Hepatocyte (in vitro differentiated cells): ENCODE measurements at regions not wholly inside any gene's neighbourhood (a gene's known extent, or its start where the extent isn't known, plus 50 kb on each side); places are given as distances from the start of the nearest gene placed in this dataset.

Experiments
- DNase-seq: peaks from one replicate; pipeline ENCODE4 v3.0.0-alpha.2; 2016; ENCODE audit warnings: low spot score
- H2AFZ ChIP-seq: fragments of 200-600 bp; sonication (generic); 2 replicates; pipeline ENCODE4 v1.6.0; 2016; ENCODE audit warnings: antibody characterized with exemption, mild to moderate bottlenecking
- H3K27ac ChIP-seq: fragments of 200-600 bp; sonication (generic); 2 replicates; pipeline ENCODE4 v1.5.1; 2016; ENCODE audit warnings: mild to moderate bottlenecking
- H3K27me3 ChIP-seq: fragments of 200-600 bp; sonication (generic); 2 replicates; pipeline ENCODE4 v1.6.1; 2016
- H3K36me3 ChIP-seq: fragments of 200-600 bp; sonication (generic); replicated peaks from 2 replicates; pipeline ENCODE4 v1.5.1; 2016; ENCODE audit warnings: low read depth; ENCODE audit not compliant: insufficient read depth
- H3K4me1 ChIP-seq: fragments of 200-600 bp; sonication (generic); 2 replicates; pipeline ENCODE4 v1.5.1; 2016; ENCODE audit warnings: mild to moderate bottlenecking, moderate library complexity; ENCODE audit not compliant: insufficient read depth
- H3K4me2 ChIP-seq: fragments of 200-600 bp; sonication (generic); 2 replicates; pipeline ENCODE4 v1.6.0; 2016
- H3K4me3 ChIP-seq: fragments of 200-600 bp; sonication (generic); 2 replicates; pipeline ENCODE4 v1.5.1; 2016; ENCODE audit warnings: mild to moderate bottlenecking
- H3K79me2 ChIP-seq: fragments of 200-600 bp; sonication (generic); 2 replicates; pipeline ENCODE4 v1.6.0; 2017; ENCODE audit warnings: mild to moderate bottlenecking
- H3K9me2 ChIP-seq: fragments of 200-600 bp; sonication (generic); replicated peaks from 2 replicates; pipeline ENCODE4 v1.6.0; 2017; ENCODE audit warnings: mild to moderate bottlenecking; ENCODE audit not compliant: insufficient read depth
- H3K9me3 ChIP-seq: fragments of 200-600 bp; sonication (generic); 2 replicates; pipeline ENCODE4 v1.5.1; 2016; ENCODE audit warnings: low read depth, mild to moderate bottlenecking
- H4K20me1 ChIP-seq: fragments of 200-600 bp; sonication (generic); 2 replicates; pipeline ENCODE4 v1.6.0; 2016; ENCODE audit warnings: mild to moderate bottlenecking; ENCODE audit not compliant: insufficient read depth, poor library complexity, severe bottlenecking
- CTCF ChIP-seq: fragments of 200-600 bp; sonication (generic); IDR thresholded peaks from 2 replicates; pipeline ENCODE4 v1.5.1; 2016; ENCODE audit warnings: antibody characterized with exemption, mild to moderate bottlenecking; ENCODE audit not compliant: poor library complexity
- EZH2 ChIP-seq: fragments of 200-600 bp; sonication (generic); IDR thresholded peaks from 2 replicates; pipeline ENCODE4 v1.6.1; 2016; ENCODE audit warnings: antibody characterized with exemption, mild to moderate bottlenecking, borderline replicate concordance
- EZH2phosphoT487 ChIP-seq: fragments of 200-600 bp; sonication (generic); IDR thresholded peaks from one replicate; pipeline ENCODE4 v1.6.1; 2018; ENCODE audit warnings: antibody characterized with exemption, mild to moderate bottlenecking, low read depth, moderate library complexity; ENCODE audit not compliant: unreplicated experiment, severe bottlenecking
- WGBS: methylation state at CpG from one replicate; pipeline ENCODE4 v1.1.6; 2016; ENCODE audit warnings: low lambda C conversion rate; ENCODE audit errors: missing lambda C conversion rate; 5-methylcytosine and 5-hydroxymethylcytosine counted together

- 88% methylated on average over 7 of the region's 7 CpGs for WGBS
- no peak for DNase-seq
- H3K9me3 ChIP-seq: no peaks in the 10 kb centered on the region
- H3K4me1 ChIP-seq: peaks cover 5% of the 10 kb centered on the region
- H3K27me3 ChIP-seq: no peaks in the 10 kb centered on the region
- H4K20me1 ChIP-seq: no peaks in the 10 kb centered on the region
- no peak overlapping the region for H2AFZ ChIP-seq
- no peaks in the 10 kb centered on the region for H3K79me2 ChIP-seq
- TF ChIP-seq EZH2phosphoT487 (no peak), CTCF (no peak), EZH2 (no peak)
- no peaks in the 10 kb centered on the region for H3K9me2 ChIP-seq
- no peak overlapping the region for H3K27ac ChIP-seq
- H3K4me2 ChIP-seq: no peak overlapping the region
- H3K4me3 ChIP-seq: no peak overlapping the region
- no peaks in the 10 kb centered on the region for H3K36me3 ChIP-seq
Observed at GRCh38 chr18:78125206-78125896, 854.3 kb upstream of the SALL3 start.

GRCh38 chr18:78126106-78126505, 853.5 kb upstream of the SALL3 start:
- Histone ChIP-seq H2AFZ (no peak overlapping the region), H3K79me2 (no peaks in the 10 kb centered on the region), H4K20me1 (no peaks in the 10 kb centered on the region), H3K4me3 (no peak overlapping the region), H3K27me3 (no peaks in the 10 kb centered on the region), H3K9me3 (no peaks in the 10 kb centered on the region), H3K9me2 (no peaks in the 10 kb centered on the region), H3K36me3 (no peaks in the 10 kb centered on the region), H3K4me1 (peaks cover 5% of the 10 kb centered on the region), H3K27ac (no peak overlapping the region), H3K4me2 (peak overlapping the region; percentile 60)
- no peak for DNase-seq
- 96% methylated on average over 13 of the region's 13 CpGs for WGBS
- TF ChIP-seq EZH2phosphoT487: no peak
- no peak for TF ChIP-seq CTCF
- no peak for TF ChIP-seq EZH2

- Histone ChIP-seq H3K36me3 (no peaks in the 10 kb centered on the region), H3K79me2 (no peaks in the 10 kb centered on the region), H3K9me2 (no peaks in the 10 kb centered on the region), H3K27ac (no peak overlapping the region), H3K27me3 (no peaks in the 10 kb centered on the region), H4K20me1 (no peaks in the 10 kb centered on the region), H3K9me3 (no peaks in the 10 kb centered on the region), H3K4me2 (peak overlapping the region; percentile 60), H2AFZ (no peak overlapping the region), H3K4me3 (no peak overlapping the region), H3K4me1 (peaks cover 5% of the 10 kb centered on the region)
- DNase-seq: no peak
- 58% methylated on average over 21 of the region's 21 CpGs for WGBS
- no peak for TF ChIP-seq EZH2
- TF ChIP-seq CTCF: no peak
- TF ChIP-seq EZH2phosphoT487: no peak
Observed at GRCh38 chr18:78126536-78126935, 853.1 kb upstream of the SALL3 start.
